Smooth muscle cell (in vitro differentiated cells): ENCODE measurements at regions not wholly inside any gene's neighbourhood (a gene's known extent, or its start where the extent isn't known, plus 50 kb on each side); places are given as distances from the start of the nearest gene placed in this dataset.
"Not testable (repeated sequence)": the region's sequence is repeated elsewhere in the genome, so short reads cannot be mapped to it uniquely, and the experiment has no call there.

Source experiments
- DNase-seq: peaks from one replicate; lab custom pipeline; 2025; ENCODE audit not compliant: unreplicated experiment; lab: John Stamatoyannopoulos, UW
- H2AFZ ChIP-seq: fragments of 200-600 bp; sonication (generic); 2 replicates; pipeline ENCODE4 v1.6.0; 2016; ENCODE audit warnings: antibody characterized with exemption, low read depth, mild to moderate bottlenecking
- H3F3A ChIP-seq: fragments of 200-600 bp; sonication (generic); 2 replicates; pipeline ENCODE4 v1.6.0; 2017; ENCODE audit warnings: antibody characterized with exemption, low read depth
- H3K27ac ChIP-seq: fragments of 200-600 bp; sonication (generic); 2 replicates; pipeline ENCODE4 v1.5.1; 2016; ENCODE audit warnings: low read depth, mild to moderate bottlenecking
- H3K27me3 ChIP-seq: fragments of 200-600 bp; sonication (generic); 2 replicates; pipeline ENCODE4 v1.6.1; 2016; ENCODE audit warnings: low read depth, mild to moderate bottlenecking
- H3K36me3 ChIP-seq: fragments of 200-600 bp; sonication (generic); 2 replicates; pipeline ENCODE4 v1.5.1; 2016; ENCODE audit warnings: low read depth
- H3K4me1 ChIP-seq: fragments of 200-600 bp; sonication (generic); 2 replicates; pipeline ENCODE4 v1.5.1; 2016; ENCODE audit warnings: low read depth
- H3K4me2 ChIP-seq: fragments of 200-600 bp; sonication (generic); 2 replicates; pipeline ENCODE4 v1.6.0; 2016; ENCODE audit warnings: mild to moderate bottlenecking
- H3K4me3 ChIP-seq: fragments of 200-600 bp; sonication (generic); 2 replicates; pipeline ENCODE4 v1.5.1; 2016; ENCODE audit warnings: mild to moderate bottlenecking
- H3K79me2 ChIP-seq: fragments of 200-600 bp; sonication (generic); 2 replicates; pipeline ENCODE4 v1.6.0; 2016; ENCODE audit warnings: low read depth, mild to moderate bottlenecking
- H3K9ac ChIP-seq: fragments of 200-600 bp; sonication (generic); 2 replicates; pipeline ENCODE4 v1.6.0; 2016; ENCODE audit warnings: low read depth
- H3K9me3 ChIP-seq: fragments of 200-600 bp; sonication (generic); replicated peaks from 2 replicates; pipeline ENCODE4 v1.5.1; 2016; ENCODE audit warnings: low read depth
- H4K20me1 ChIP-seq: fragments of 200-600 bp; sonication (generic); 2 replicates; pipeline ENCODE4 v1.6.0; 2016; ENCODE audit warnings: low read depth
- WGBS: methylation state at CpG from one replicate; pipeline ENCODE4 v1.1.7; 2016; ENCODE audit warnings: low lambda C conversion rate; 5-methylcytosine and 5-hydroxymethylcytosine counted together
- TF ChIP-seq, protein P1 (sequence below): fragments of 200-600 bp; sonication (generic); IDR thresholded peaks from 2 replicates; pipeline ENCODE4 v1.5.1; 2017; ENCODE audit warnings: borderline replicate concordance, mild to moderate bottlenecking, antibody characterized with exemption; ENCODE audit not compliant: insufficient read depth, poor library complexity, severe bottlenecking

DNA sequence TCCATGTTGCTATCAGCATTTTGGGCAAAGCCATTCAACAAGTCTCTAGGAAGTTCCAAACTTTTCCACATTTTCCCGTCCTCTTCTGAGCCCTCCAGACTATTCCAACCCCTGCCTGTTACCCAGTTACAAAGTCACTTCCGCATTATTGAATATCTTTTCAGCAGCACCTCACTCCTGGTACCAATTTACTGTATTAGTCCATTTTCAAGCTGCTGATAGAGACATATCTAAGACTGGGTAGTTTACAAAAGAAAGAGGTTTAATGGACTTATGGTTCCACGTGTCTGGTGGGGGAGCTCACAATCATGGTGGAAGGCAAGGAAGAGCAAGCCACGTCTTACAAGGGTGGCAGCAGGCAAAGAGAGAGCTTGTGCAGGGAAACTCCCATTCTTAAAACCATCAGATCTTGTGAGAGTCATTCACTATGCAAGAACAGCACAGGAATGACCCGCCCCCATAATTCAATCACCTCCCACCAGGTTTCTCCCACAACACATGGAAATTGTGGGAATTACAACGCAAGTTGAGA lies 435.6 kb upstream of the GRM7 start:
- no peak overlapping the region for H3K9ac ChIP-seq
- H3K79me2 ChIP-seq = no peaks in the 10 kb centered on the region
- H3K4me1 ChIP-seq = no peaks in the 10 kb centered on the region
- H3F3A ChIP-seq = no peaks in the 10 kb centered on the region
- H3K36me3 ChIP-seq = no peaks in the 10 kb centered on the region
- TF ChIP-seq, protein P1, sequence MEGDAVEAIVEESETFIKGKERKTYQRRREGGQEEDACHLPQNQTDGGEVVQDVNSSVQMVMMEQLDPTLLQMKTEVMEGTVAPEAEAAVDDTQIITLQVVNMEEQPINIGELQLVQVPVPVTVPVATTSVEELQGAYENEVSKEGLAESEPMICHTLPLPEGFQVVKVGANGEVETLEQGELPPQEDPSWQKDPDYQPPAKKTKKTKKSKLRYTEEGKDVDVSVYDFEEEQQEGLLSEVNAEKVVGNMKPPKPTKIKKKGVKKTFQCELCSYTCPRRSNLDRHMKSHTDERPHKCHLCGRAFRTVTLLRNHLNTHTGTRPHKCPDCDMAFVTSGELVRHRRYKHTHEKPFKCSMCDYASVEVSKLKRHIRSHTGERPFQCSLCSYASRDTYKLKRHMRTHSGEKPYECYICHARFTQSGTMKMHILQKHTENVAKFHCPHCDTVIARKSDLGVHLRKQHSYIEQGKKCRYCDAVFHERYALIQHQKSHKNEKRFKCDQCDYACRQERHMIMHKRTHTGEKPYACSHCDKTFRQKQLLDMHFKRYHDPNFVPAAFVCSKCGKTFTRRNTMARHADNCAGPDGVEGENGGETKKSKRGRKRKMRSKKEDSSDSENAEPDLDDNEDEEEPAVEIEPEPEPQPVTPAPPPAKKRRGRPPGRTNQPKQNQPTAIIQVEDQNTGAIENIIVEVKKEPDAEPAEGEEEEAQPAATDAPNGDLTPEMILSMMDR = no peak
- 88% methylated on average over 6 of the region's 6 CpGs for WGBS
- H3K27me3 ChIP-seq = no peaks in the 10 kb centered on the region
- DNase-seq = no peak
- no peak overlapping the region for H2AFZ ChIP-seq
- no peak overlapping the region for H3K4me2 ChIP-seq
- no peaks in the 10 kb centered on the region for H4K20me1 ChIP-seq
- no peaks in the 10 kb centered on the region for H3K9me3 ChIP-seq
- no peak overlapping the region for H3K27ac ChIP-seq
- H3K4me3 ChIP-seq = no peak overlapping the region

DNA sequence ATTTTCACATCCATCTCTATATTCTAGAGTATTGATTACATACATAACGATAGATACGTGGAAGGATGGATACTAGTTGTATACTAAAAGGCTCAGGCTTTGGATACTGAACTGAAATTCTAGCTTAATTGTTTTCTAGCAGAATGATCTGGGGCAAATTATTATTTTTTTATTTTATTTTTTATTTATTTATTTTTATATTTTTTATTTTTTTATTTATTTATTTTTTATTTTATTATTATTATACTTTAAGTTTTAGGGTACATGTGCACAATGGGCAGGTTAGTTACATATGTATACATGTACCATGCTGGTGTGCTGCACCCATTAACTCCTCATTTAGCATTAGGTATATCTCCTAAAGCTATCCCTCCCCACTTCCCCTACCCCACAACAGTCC lies 432.6 kb upstream of the GRM7 start:
- not testable (repeated sequence) for H3K27ac ChIP-seq, DNase-seq, H3K4me2 ChIP-seq, H3F3A ChIP-seq, H3K4me3 ChIP-seq, H3K4me1 ChIP-seq, H4K20me1 ChIP-seq, H3K36me3 ChIP-seq, H3K79me2 ChIP-seq, H3K9ac ChIP-seq, H3K9me3 ChIP-seq, H2AFZ ChIP-seq, H3K27me3 ChIP-seq
- 98% methylated on average over 2 of the region's 2 CpGs for WGBS

DNA sequence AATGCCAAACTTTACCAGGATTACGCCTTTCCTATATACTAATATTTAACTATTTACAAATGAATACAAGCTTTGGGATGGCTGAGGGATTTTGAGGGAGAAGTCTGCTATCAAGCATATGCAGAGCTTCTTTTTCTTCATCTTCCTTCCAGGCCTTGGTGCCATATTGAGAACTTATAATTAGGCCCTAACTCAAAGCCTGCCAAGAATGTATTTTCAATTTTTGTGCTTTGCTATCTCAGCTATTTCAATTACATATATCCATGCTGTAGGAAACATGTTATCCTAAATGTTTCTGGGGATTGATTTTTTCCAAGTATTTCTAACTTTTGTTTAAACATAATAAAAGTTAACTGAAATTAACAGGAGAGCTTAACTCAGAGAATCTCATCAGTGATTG lies 425.0 kb upstream of the GRM7 start:
- Histone ChIP-seq H2AFZ (no peak overlapping the region), H3F3A (no peaks in the 10 kb centered on the region), H3K79me2 (no peaks in the 10 kb centered on the region), H3K27me3 (no peaks in the 10 kb centered on the region), H3K27ac (no peak overlapping the region), H3K4me3 (no peak overlapping the region), H3K36me3 (no peaks in the 10 kb centered on the region), H3K9ac (no peak overlapping the region), H3K9me3 (no peaks in the 10 kb centered on the region), H3K4me2 (no peak overlapping the region), H4K20me1 (no peaks in the 10 kb centered on the region), H3K4me1 (no peaks in the 10 kb centered on the region)
- 100% methylated on average over 1 of the region's 1 CpG for WGBS
- TF ChIP-seq, protein P1 = no peak
- DNase-seq = no peak

DNA sequence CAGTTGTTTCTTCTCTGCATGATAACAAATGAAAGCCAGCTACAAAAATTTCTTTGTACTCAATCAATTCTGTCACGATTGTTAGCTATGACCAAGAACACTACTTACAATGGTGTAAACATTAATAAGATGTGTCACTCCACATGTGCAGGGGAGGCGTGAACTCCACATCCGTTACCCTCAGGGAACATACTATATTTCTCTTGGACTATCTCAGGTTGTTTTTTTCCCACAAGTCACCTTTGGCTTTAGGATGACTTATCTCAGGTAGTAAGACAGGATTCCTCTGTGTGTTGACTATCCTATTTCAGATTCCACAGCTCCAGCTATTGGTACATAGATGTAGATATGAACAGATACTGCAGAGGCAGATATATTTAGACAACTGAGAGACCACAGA lies 423.3 kb upstream of the GRM7 start:
- Histone ChIP-seq H3K27me3 (no peaks in the 10 kb centered on the region), H4K20me1 (no peaks in the 10 kb centered on the region), H3K9me3 (no peaks in the 10 kb centered on the region), H3K27ac (no peak overlapping the region), H3F3A (no peaks in the 10 kb centered on the region), H3K36me3 (no peaks in the 10 kb centered on the region), H3K79me2 (no peaks in the 10 kb centered on the region), H3K9ac (no peak overlapping the region), H3K4me3 (no peak overlapping the region), H3K4me1 (no peaks in the 10 kb centered on the region), H2AFZ (no peak overlapping the region), H3K4me2 (no peak overlapping the region)
- DNase-seq = no peak
- WGBS = 63% methylated on average over 3 of the region's 3 CpGs
- TF ChIP-seq, protein P1 = no peak
